ENCODE measurements at regions not wholly inside any gene's neighbourhood (a gene's known extent, or its start where the extent isn't known, plus 50 kb on each side); places are given as distances from the start of the nearest gene placed in this dataset.

- Histone ChIP-seq H3K27ac (ENCODE audit: low read depth, low read length) (no peak overlapping the region), H2AFZ (ENCODE audit: low read depth, low read length, severe bottlenecking) (no peak overlapping the region), H3K4me2 (ENCODE audit: low read depth, low read length, poor library complexity, severe bottlenecking) (no peak overlapping the region), H3K36me3 (ENCODE audit: low read length) (no peaks in the 10 kb centered on the region), H3K9me3 (ENCODE audit: insufficient read depth, low read length) (no peaks in the 10 kb centered on the region), H3K4me3 (ENCODE audit: insufficient read depth, low read length, poor library complexity, severe bottlenecking) (no peak overlapping the region), H4K20me1 (ENCODE audit: low read depth, low read length) (no peaks in the 10 kb centered on the region), H3K9me2 (replicated peaks; ENCODE audit: insufficient read depth, low read length) (no peaks in the 10 kb centered on the region), H3K27me3 (ENCODE audit: low read length) (no peaks in the 10 kb centered on the region), H3F3A (ENCODE audit: insufficient read depth) (no peaks in the 10 kb centered on the region), H3K79me2 (ENCODE audit: insufficient read depth, low read length) (no peaks in the 10 kb centered on the region), H3K9ac (ENCODE audit: low read length) (no peak overlapping the region)
- TF ChIP-seq, protein P1, sequence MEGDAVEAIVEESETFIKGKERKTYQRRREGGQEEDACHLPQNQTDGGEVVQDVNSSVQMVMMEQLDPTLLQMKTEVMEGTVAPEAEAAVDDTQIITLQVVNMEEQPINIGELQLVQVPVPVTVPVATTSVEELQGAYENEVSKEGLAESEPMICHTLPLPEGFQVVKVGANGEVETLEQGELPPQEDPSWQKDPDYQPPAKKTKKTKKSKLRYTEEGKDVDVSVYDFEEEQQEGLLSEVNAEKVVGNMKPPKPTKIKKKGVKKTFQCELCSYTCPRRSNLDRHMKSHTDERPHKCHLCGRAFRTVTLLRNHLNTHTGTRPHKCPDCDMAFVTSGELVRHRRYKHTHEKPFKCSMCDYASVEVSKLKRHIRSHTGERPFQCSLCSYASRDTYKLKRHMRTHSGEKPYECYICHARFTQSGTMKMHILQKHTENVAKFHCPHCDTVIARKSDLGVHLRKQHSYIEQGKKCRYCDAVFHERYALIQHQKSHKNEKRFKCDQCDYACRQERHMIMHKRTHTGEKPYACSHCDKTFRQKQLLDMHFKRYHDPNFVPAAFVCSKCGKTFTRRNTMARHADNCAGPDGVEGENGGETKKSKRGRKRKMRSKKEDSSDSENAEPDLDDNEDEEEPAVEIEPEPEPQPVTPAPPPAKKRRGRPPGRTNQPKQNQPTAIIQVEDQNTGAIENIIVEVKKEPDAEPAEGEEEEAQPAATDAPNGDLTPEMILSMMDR (IDR thresholded peaks at IDR 0.05; ENCODE audit: insufficient read depth, low read length, poor library complexity, severe bottlenecking), result no peak
- TF ChIP-seq EZH2phosphoT487 (conservative IDR thresholded peaks at IDR 0.05; ENCODE audit: low read length), result no peak
These were observed 235.0 kb downstream of the IRS1 start for GRCh38 chr2:226564667-226565066.

DNA sequence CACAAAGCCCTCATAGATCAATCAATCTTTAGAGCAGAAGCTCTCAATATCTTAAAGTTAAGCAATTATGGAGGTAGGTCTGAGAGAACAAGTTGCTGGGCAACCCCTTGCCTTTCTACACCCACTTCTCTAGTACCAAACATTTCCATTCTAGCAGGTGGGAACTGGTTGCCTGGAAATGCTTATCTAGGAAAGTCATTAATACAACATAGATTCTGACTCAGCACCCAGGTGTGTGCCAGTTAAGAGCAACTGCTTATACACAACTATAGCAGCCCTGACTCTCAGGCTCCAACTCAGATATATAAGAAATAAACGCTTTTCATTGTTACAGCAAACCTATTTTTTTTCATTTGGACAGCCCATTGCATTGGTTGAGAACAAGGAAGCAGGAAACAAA is 237.7 kb downstream of the IRS1 start:
- Histone ChIP-seq H4K20me1 (ENCODE audit: low read depth, low read length) (no peaks in the 10 kb centered on the region), H3K4me3 (ENCODE audit: insufficient read depth, low read length, poor library complexity, severe bottlenecking) (no peak overlapping the region), H3K27me3 (ENCODE audit: low read length) (no peaks in the 10 kb centered on the region), H3K9ac (ENCODE audit: low read length) (no peak overlapping the region), H3K36me3 (ENCODE audit: low read length) (no peaks in the 10 kb centered on the region), H3K9me3 (ENCODE audit: insufficient read depth, low read length) (no peaks in the 10 kb centered on the region), H3K27ac (ENCODE audit: low read depth, low read length) (no peak overlapping the region), H3F3A (ENCODE audit: insufficient read depth) (no peaks in the 10 kb centered on the region), H3K79me2 (ENCODE audit: insufficient read depth, low read length) (no peaks in the 10 kb centered on the region), H3K4me2 (ENCODE audit: low read depth, low read length, poor library complexity, severe bottlenecking) (no peak overlapping the region), H3K9me2 (replicated peaks; ENCODE audit: insufficient read depth, low read length) (no peaks in the 10 kb centered on the region), H2AFZ (ENCODE audit: low read depth, low read length, severe bottlenecking) (no peak overlapping the region)
- TF ChIP-seq, protein P1 (IDR thresholded peaks at IDR 0.05; ENCODE audit: insufficient read depth, low read length, poor library complexity, severe bottlenecking), result no peak
- TF ChIP-seq EZH2phosphoT487 (conservative IDR thresholded peaks at IDR 0.05; ENCODE audit: low read length), result no peak

- no peaks in the 10 kb centered on the region for H3K36me3 ChIP-seq (ENCODE audit: low read length)
- H3K27me3 ChIP-seq (ENCODE audit: low read length), result no peaks in the 10 kb centered on the region
- H3K9me3 ChIP-seq (ENCODE audit: insufficient read depth, low read length), result no peaks in the 10 kb centered on the region
- H3K27ac ChIP-seq (ENCODE audit: low read depth, low read length), result no peak overlapping the region
- H3K9ac ChIP-seq (ENCODE audit: low read length), result no peak overlapping the region
- no peak overlapping the region for H2AFZ ChIP-seq (ENCODE audit: low read depth, low read length, severe bottlenecking)
- H3K79me2 ChIP-seq (ENCODE audit: insufficient read depth, low read length), result no peaks in the 10 kb centered on the region
- H3K9me2 ChIP-seq (replicated peaks; ENCODE audit: insufficient read depth, low read length), result no peaks in the 10 kb centered on the region
- no peak overlapping the region for H3K4me3 ChIP-seq (ENCODE audit: insufficient read depth, low read length, poor library complexity, severe bottlenecking)
- no peak for TF ChIP-seq EZH2phosphoT487 (conservative IDR thresholded peaks at IDR 0.05; ENCODE audit: low read length)
- TF ChIP-seq, protein P1 (IDR thresholded peaks at IDR 0.05; ENCODE audit: insufficient read depth, low read length, poor library complexity, severe bottlenecking), result no peak
- H3F3A ChIP-seq (ENCODE audit: insufficient read depth), result no peaks in the 10 kb centered on the region
- no peak overlapping the region for H3K4me2 ChIP-seq (ENCODE audit: low read depth, low read length, poor library complexity, severe bottlenecking)
- H4K20me1 ChIP-seq (ENCODE audit: low read depth, low read length), result no peaks in the 10 kb centered on the region
These were observed 239.3 kb downstream of the IRS1 start for GRCh38 chr2:226560325-226560724.
